ENCODE measurements at regions not wholly inside any gene's neighbourhood (a gene's known extent, or its start where the extent isn't known, plus 50 kb on each side); places are given as distances from the start of the nearest gene placed in this dataset.

DNA sequence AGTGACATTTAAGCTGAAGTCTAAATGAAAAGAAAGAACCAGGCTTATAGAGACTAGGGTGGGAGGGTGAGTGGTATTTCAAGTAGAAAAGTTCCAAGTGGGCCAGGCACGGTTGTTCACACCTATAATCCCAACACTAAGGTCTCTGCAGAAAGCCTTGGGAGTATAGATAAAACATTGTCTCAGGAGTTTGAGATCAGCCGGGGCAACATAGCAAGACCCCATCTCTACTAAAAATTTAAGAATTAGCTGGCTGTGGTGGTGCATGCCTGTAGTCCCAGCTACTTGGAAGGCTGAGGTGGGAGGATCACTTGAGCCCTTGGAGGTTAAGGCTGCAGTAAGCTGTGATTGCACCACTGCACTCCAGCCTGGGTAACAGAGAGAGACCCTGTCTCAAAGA is 143.4 kb upstream of the PKDCC start:
- DNase-seq (ENCODE audit: low read depth) (no peak), FAIRE-seq (no peak)
- H3K27me3 ChIP-seq (ENCODE audit: insufficient read depth, low read length), result no peaks in the 10 kb centered on the region
- no peak overlapping the region for H3K4me3 ChIP-seq (ENCODE audit: insufficient read depth, low read depth, low read length)
- Mint-ChIP-seq H3K36me3 (ENCODE audit: low read depth, unreplicated experiment) (no peaks in the 10 kb centered on the region), H3K27me3 (ENCODE audit: low read depth, unreplicated experiment) (peaks cover 17% of the 10 kb centered on the region), H3K4me1 (ENCODE audit: low read depth, unreplicated experiment) (peaks cover 15% of the 10 kb centered on the region), H3K4me3 (ENCODE audit: unreplicated experiment) (no peak overlapping the region), H3K27ac (ENCODE audit: unreplicated experiment) (no peak overlapping the region), H3K9me3 (ENCODE audit: unreplicated experiment) (no peaks in the 10 kb centered on the region)
- H3K36me3 ChIP-seq (ENCODE audit: insufficient read depth, low read length), result no peaks in the 10 kb centered on the region
- no peak for TF ChIP-seq CTCF (IDR thresholded peaks at IDR 0.05; ENCODE audit: insufficient read depth, low read depth, low read length)
- TF ChIP-seq EZH2 (IDR thresholded peaks at IDR 0.05; ENCODE audit: insufficient read depth, low read length), result no peak
- no peaks in the 10 kb centered on the region for H4K20me1 ChIP-seq (ENCODE audit: insufficient read depth, low read length)
- peaks cover 8% of the 10 kb centered on the region for H3K4me1 ChIP-seq (ENCODE audit: insufficient read depth, low read length)
- no peak overlapping the region for H3K27ac ChIP-seq (ENCODE audit: low read depth, low read length)
- H3K79me2 ChIP-seq (ENCODE audit: insufficient read depth, low read length), result no peaks in the 10 kb centered on the region
- no peak overlapping the region for H3K4me2 ChIP-seq (ENCODE audit: low read length)
- no peaks in the 10 kb centered on the region for H3K9me3 ChIP-seq (ENCODE audit: insufficient read depth, low read depth, low read length)
- H3K9ac ChIP-seq (ENCODE audit: low read length), result no peak overlapping the region
- H2AFZ ChIP-seq (ENCODE audit: low read depth, low read length), result no peak overlapping the region

DNA sequence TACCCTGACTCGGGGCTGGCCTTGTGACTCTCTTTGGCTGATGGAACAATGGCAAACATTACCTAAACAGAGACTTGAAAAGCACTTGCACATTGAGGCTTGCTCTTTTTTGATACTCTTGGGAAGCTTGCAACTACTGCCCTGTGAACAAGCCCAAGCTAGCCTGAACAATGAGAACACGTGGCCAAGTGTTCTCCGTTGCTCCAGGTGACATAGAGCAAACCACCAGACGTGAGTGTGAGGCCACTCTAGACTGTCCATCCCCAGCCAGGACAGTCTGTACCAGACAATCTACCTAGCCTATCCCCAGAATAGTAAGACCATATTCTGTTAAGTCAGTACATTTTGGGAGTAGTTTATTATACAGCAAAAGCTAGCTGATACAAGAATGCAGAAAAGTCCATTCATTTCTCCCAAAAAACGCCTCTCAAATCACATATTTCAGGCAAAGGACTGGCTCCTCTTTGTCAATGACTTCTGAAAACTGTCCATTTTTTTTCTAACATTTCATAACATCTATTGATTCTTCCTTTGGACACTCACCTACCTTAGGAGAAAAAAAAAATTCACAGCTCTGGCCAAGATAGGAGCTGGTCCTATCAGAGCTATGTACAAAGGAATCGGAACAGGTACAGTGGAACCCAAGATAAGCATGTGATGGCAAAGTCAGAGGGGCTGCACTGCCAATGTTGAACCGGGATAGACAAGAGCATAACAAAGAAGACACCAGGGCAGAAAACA is 142.1 kb upstream of the PKDCC start:
- Histone ChIP-seq H3K79me2 (ENCODE audit: insufficient read depth, low read length) (no peaks in the 10 kb centered on the region), H3K4me3 (ENCODE audit: insufficient read depth, low read depth, low read length) (no peak overlapping the region), H3K27ac (ENCODE audit: low read depth, low read length) (no peak overlapping the region), H2AFZ (ENCODE audit: low read depth, low read length) (no peak overlapping the region), H3K9me3 (ENCODE audit: insufficient read depth, low read depth, low read length) (no peaks in the 10 kb centered on the region), H3K4me1 (ENCODE audit: insufficient read depth, low read length) (peaks cover 11% of the 10 kb centered on the region), H3K36me3 (ENCODE audit: insufficient read depth, low read length) (no peaks in the 10 kb centered on the region), H4K20me1 (ENCODE audit: insufficient read depth, low read length) (no peaks in the 10 kb centered on the region), H3K9ac (ENCODE audit: low read length) (no peak overlapping the region), H3K4me2 (ENCODE audit: low read length) (no peak overlapping the region), H3K27me3 (ENCODE audit: insufficient read depth, low read length) (no peaks in the 10 kb centered on the region)
- peaks cover 17% of the 10 kb centered on the region for H3K27me3 Mint-ChIP-seq (ENCODE audit: low read depth, unreplicated experiment)
- FAIRE-seq (no peak), DNase-seq (ENCODE audit: low read depth) (no peak)
- H3K9me3 Mint-ChIP-seq (ENCODE audit: unreplicated experiment), result no peaks in the 10 kb centered on the region
- H3K4me3 Mint-ChIP-seq (ENCODE audit: unreplicated experiment), result no peak overlapping the region
- no peak for TF ChIP-seq EZH2 (IDR thresholded peaks at IDR 0.05; ENCODE audit: insufficient read depth, low read length)
- no peak for TF ChIP-seq CTCF (IDR thresholded peaks at IDR 0.05; ENCODE audit: insufficient read depth, low read depth, low read length)
- peaks cover 21% of the 10 kb centered on the region for H3K4me1 Mint-ChIP-seq (ENCODE audit: low read depth, unreplicated experiment)
- no peak overlapping the region for H3K27ac Mint-ChIP-seq (ENCODE audit: unreplicated experiment)
- H3K36me3 Mint-ChIP-seq (ENCODE audit: low read depth, unreplicated experiment), result no peaks in the 10 kb centered on the region

- Mint-ChIP-seq H3K27ac (ENCODE audit: unreplicated experiment) (no peak overlapping the region), H3K36me3 (ENCODE audit: low read depth, unreplicated experiment) (no peaks in the 10 kb centered on the region), H3K9me3 (ENCODE audit: unreplicated experiment) (no peaks in the 10 kb centered on the region), H3K27me3 (ENCODE audit: low read depth, unreplicated experiment) (peaks cover 17% of the 10 kb centered on the region), H3K4me1 (ENCODE audit: low read depth, unreplicated experiment) (peaks cover 21% of the 10 kb centered on the region), H3K4me3 (ENCODE audit: unreplicated experiment) (no peak overlapping the region)
- Histone ChIP-seq H3K27ac (ENCODE audit: low read depth, low read length) (no peak overlapping the region), H3K79me2 (ENCODE audit: insufficient read depth, low read length) (no peaks in the 10 kb centered on the region), H3K9me3 (ENCODE audit: insufficient read depth, low read depth, low read length) (no peaks in the 10 kb centered on the region), H3K4me3 (ENCODE audit: insufficient read depth, low read depth, low read length) (no peak overlapping the region), H4K20me1 (ENCODE audit: insufficient read depth, low read length) (no peaks in the 10 kb centered on the region), H3K36me3 (ENCODE audit: insufficient read depth, low read length) (no peaks in the 10 kb centered on the region), H3K27me3 (ENCODE audit: insufficient read depth, low read length) (no peaks in the 10 kb centered on the region), H3K9ac (ENCODE audit: low read length) (no peak overlapping the region), H3K4me2 (ENCODE audit: low read length) (no peak overlapping the region), H3K4me1 (ENCODE audit: insufficient read depth, low read length) (peaks cover 11% of the 10 kb centered on the region), H2AFZ (ENCODE audit: low read depth, low read length) (no peak overlapping the region)
- FAIRE-seq (no peak), DNase-seq (ENCODE audit: low read depth) (no peak)
- TF ChIP-seq EZH2 (IDR thresholded peaks at IDR 0.05; ENCODE audit: insufficient read depth, low read length) (no peak), CTCF (IDR thresholded peaks at IDR 0.05; ENCODE audit: insufficient read depth, low read depth, low read length) (no peak)
Measured at GRCh38 chr2:41906338-41906725, 141.5 kb upstream of the PKDCC start.

Data from astrocyte (in vitro differentiated cells and primary cell).